Stimulated activated CD4-positive, alpha-beta T cell treated with anti-CD3 and anti-CD28 coated beads, TNF-alpha, amount 100 ng/mL, for 24 hours (primary cell): ENCODE measurements at regions not wholly inside any gene's neighbourhood (a gene's known extent, or its start where the extent isn't known, plus 50 kb on each side); places are given as distances from the start of the nearest gene placed in this dataset.
"Not testable (repeated sequence)": the region's sequence is repeated elsewhere in the genome, so short reads cannot be mapped to it uniquely, and the experiment has no call there.

ENCODE experiments used
- DNase-seq, 3 experiments: peaks; one replicate each; pipeline ENCODE4 v3.0.0-alpha.2; 2020; ENCODE audit warnings: low read depth in 3 of 3

- DNase-seq: no peak
These were observed 70.0 kb upstream of the FRG1 start for GRCh38 chr4:189870511-189871234.

GRCh38 chr4:189874591-189874990 lies 66.1 kb upstream of the FRG1 start:
- no peak for DNase-seq

- peak in 1 of 3 experiments; percentile 5 for DNase-seq
These were observed 59.5 kb upstream of the FRG1 start for GRCh38 chr4:189881190-189881589.

DNA sequence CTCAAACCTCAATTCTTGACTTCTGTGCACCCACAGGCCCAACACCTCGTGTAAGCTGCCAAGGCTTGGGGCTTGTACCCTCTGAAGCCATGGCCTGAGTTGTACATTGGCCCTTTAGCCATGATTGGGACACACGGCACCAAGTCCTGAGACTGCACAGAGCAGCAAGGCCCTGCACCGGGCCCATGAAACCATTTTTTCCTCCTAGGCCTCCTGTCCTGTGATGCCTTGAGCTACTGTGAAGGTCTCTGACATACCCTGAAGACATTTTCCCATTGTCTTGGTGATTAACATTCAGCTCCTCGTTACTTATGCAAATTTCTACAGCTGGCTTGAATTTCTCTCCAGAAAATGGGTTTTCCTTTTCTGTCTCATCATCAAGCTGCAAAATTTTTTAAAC lies 52.3 kb upstream of the FRG1 start:
- DNase-seq: not testable (repeated sequence)
